ENCODE measurements at regions not wholly inside any gene's neighbourhood (a gene's known extent, or its start where the extent isn't known, plus 50 kb on each side); places are given as distances from the start of the nearest gene placed in this dataset.
"Not testable (repeated sequence)": the region's sequence is repeated elsewhere in the genome, so short reads cannot be mapped to it uniquely, and the experiment has no call there.

- no peak overlapping the region for H3K4me3 ChIP-seq (ENCODE audit: control insufficient read depth, low read depth, low read length)
- TF ChIP-seq, protein P1, sequence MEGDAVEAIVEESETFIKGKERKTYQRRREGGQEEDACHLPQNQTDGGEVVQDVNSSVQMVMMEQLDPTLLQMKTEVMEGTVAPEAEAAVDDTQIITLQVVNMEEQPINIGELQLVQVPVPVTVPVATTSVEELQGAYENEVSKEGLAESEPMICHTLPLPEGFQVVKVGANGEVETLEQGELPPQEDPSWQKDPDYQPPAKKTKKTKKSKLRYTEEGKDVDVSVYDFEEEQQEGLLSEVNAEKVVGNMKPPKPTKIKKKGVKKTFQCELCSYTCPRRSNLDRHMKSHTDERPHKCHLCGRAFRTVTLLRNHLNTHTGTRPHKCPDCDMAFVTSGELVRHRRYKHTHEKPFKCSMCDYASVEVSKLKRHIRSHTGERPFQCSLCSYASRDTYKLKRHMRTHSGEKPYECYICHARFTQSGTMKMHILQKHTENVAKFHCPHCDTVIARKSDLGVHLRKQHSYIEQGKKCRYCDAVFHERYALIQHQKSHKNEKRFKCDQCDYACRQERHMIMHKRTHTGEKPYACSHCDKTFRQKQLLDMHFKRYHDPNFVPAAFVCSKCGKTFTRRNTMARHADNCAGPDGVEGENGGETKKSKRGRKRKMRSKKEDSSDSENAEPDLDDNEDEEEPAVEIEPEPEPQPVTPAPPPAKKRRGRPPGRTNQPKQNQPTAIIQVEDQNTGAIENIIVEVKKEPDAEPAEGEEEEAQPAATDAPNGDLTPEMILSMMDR (conservative IDR thresholded peaks at IDR 0.05; ENCODE audit: control insufficient read depth, insufficient read depth, low read depth, low read length) = no peak
- DNase-seq (ENCODE audit: low read depth) = no peak
Measured at GRCh38 chr16:60166111-60166510, 1432.0 kb upstream of the GOT2 start.

DNA sequence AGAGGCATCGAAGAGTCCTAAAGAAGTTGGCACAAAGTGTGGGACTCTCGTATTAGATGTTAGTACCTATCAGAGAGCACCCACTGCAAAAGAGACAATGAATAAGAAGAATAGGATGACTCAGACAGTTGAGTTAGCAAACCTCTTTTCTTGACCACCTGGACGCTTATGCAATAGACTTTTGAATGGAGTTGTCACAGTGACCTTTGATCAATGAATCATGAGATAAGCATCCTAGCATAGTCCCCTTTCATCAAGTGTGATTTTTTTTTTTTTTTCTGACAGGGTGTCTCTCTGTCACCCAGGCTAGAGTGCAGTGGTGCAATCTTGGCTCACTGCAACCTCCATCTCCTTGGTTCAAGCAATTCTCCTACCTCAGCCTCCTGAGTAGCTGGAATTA, 1417.9 kb upstream of the GOT2 start:
- no peak overlapping the region for H3K4me3 ChIP-seq (ENCODE audit: control insufficient read depth, low read depth, low read length)
- no peak for DNase-seq (ENCODE audit: low read depth)
- TF ChIP-seq, protein P1 (conservative IDR thresholded peaks at IDR 0.05; ENCODE audit: control insufficient read depth, insufficient read depth, low read depth, low read length) = no peak

DNA sequence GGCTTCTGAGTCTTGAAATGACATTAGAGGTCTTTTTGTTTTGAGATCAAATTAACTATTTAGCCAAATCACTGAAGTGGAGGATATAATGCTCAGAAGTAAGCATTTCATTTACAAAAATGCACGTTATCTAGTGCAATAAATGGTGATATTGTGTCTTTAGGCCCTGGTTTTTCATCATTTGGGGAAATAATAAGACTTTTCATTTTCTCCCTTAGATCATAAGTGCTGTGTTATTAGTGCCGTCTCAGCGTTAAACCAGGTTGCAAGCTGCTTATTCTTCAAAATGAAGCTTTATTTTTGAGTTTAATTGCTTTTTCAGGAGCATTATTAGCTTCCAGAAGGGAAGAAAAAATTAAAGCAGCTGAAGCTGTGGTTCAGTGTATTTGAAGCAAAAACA, 1416.8 kb upstream of the GOT2 start:
- no peak overlapping the region for H3K4me3 ChIP-seq (ENCODE audit: control insufficient read depth, low read depth, low read length)
- TF ChIP-seq, protein P1 (conservative IDR thresholded peaks at IDR 0.05; ENCODE audit: control insufficient read depth, insufficient read depth, low read depth, low read length) = no peak
- no peak for DNase-seq (ENCODE audit: low read depth)

GRCh38 chr16:60143348-60143705, 1409.2 kb upstream of the GOT2 start:
- DNase-seq (ENCODE audit: low read depth) = no peak
- no peak overlapping the region for H3K4me3 ChIP-seq (ENCODE audit: control insufficient read depth, low read depth, low read length)
- TF ChIP-seq, protein P1 (conservative IDR thresholded peaks at IDR 0.05; ENCODE audit: control insufficient read depth, insufficient read depth, low read depth, low read length) = no peak

- no peak for DNase-seq (ENCODE audit: low read depth)
- H3K4me3 ChIP-seq (ENCODE audit: control insufficient read depth, low read depth, low read length) = no peak overlapping the region
- TF ChIP-seq, protein P1 (conservative IDR thresholded peaks at IDR 0.05; ENCODE audit: control insufficient read depth, insufficient read depth, low read depth, low read length) = no peak
Measured at GRCh38 chr16:60142619-60143347, 1408.7 kb upstream of the GOT2 start.

DNA sequence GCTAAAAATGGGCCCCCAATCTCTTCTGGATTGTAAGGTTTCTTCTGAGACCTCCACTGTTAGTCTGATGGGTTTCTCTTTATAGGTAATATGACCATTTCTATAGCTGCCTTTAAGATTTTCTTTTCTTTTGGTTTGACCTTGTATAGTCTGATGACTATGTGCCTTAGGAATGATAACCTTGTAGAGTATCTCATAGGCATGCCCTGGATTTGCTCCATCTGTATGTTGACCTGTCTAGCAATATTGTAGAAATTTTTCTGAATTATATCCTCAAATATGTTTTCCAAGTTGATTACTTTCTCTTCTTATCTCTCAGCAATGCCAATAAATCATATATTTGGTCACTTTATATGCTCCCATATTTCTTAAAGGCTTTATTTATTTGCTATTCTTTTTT, 1403.8 kb upstream of the GOT2 start:
- no peak for DNase-seq (ENCODE audit: low read depth)
- TF ChIP-seq, protein P1 (conservative IDR thresholded peaks at IDR 0.05; ENCODE audit: control insufficient read depth, insufficient read depth, low read depth, low read length) = no peak

DNA sequence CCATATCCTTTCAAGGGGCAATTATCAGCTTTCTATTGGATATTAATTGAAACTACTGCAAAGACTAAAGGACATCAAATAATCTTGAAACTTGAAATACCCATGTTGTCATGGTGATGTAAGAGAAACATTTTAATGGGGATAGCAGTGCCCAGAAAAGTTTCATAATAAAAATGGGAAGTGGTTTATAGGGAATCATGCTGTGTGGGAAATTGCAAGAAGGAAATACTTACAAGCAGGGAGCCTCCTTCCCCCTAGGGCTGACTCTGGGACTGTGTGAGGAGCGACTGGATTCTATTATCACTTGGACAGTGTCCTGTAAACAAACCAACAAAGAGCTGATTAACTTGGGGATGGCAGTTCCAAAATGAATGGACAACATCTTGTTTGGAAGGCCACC, 1393.1 kb upstream of the GOT2 start:
- TF ChIP-seq, protein P1 (conservative IDR thresholded peaks at IDR 0.05; ENCODE audit: control insufficient read depth, insufficient read depth, low read depth, low read length) = no peak
- no peak overlapping the region for H3K4me3 ChIP-seq (ENCODE audit: control insufficient read depth, low read depth, low read length)
- no peak for DNase-seq (ENCODE audit: low read depth)

More for the DNA sequence above, 1403.8 kb upstream of the GOT2 start:
- no peak overlapping the region for H3K4me3 ChIP-seq (ENCODE audit: control insufficient read depth, low read depth, low read length)

GRCh38 chr16:60126115-60126514, 1392.0 kb upstream of the GOT2 start:
- not testable (repeated sequence) for DNase-seq (ENCODE audit: low read depth); H3K4me3 ChIP-seq (ENCODE audit: control insufficient read depth, low read depth, low read length)
